ENCODE measurements at regions not wholly inside any gene's neighbourhood (a gene's known extent, or its start where the extent isn't known, plus 50 kb on each side); places are given as distances from the start of the nearest gene placed in this dataset.

- TF ChIP-seq POLR2AphosphoS5 (IDR thresholded peaks at IDR 0.05): no peak
- TF ChIP-seq, protein P1, sequence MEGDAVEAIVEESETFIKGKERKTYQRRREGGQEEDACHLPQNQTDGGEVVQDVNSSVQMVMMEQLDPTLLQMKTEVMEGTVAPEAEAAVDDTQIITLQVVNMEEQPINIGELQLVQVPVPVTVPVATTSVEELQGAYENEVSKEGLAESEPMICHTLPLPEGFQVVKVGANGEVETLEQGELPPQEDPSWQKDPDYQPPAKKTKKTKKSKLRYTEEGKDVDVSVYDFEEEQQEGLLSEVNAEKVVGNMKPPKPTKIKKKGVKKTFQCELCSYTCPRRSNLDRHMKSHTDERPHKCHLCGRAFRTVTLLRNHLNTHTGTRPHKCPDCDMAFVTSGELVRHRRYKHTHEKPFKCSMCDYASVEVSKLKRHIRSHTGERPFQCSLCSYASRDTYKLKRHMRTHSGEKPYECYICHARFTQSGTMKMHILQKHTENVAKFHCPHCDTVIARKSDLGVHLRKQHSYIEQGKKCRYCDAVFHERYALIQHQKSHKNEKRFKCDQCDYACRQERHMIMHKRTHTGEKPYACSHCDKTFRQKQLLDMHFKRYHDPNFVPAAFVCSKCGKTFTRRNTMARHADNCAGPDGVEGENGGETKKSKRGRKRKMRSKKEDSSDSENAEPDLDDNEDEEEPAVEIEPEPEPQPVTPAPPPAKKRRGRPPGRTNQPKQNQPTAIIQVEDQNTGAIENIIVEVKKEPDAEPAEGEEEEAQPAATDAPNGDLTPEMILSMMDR (IDR thresholded peaks at IDR 0.05): no peak
These were observed 112.5 kb upstream of the CDH13 start for GRCh38 chr16:82514262-82514661.

All from suprapubic skin (tissue), 3 donors.